Endodermal cell (in vitro differentiated cells): ENCODE measurements at regions not wholly inside any gene's neighbourhood (a gene's known extent, or its start where the extent isn't known, plus 50 kb on each side); places are given as distances from the start of the nearest gene placed in this dataset.

Source experiments
- DNase-seq: peaks from one replicate; pipeline ENCODE4 v3.0.0-alpha.2; 2017
- H3K27ac ChIP-seq: 2 replicates; pipeline ENCODE4 v1.5.1; 2013; ENCODE audit warnings: mild to moderate bottlenecking, low read depth, low read length, moderate library complexity
- H3K27me3 ChIP-seq: 2 replicates; pipeline ENCODE4 v1.6.1; 2013; ENCODE audit warnings: mild to moderate bottlenecking, low read length, moderate library complexity; ENCODE audit not compliant: insufficient read depth, control insufficient read depth, poor library complexity, severe bottlenecking
- H3K36me3 ChIP-seq: 2 replicates; pipeline ENCODE4 v1.7.0; 2013; ENCODE audit warnings: mild to moderate bottlenecking, low read length, moderate library complexity; ENCODE audit not compliant: control insufficient read depth, insufficient read depth
- H3K4me1 ChIP-seq: one replicate; pipeline ENCODE4 v1.7.0; 2013; ENCODE audit warnings: low read length; ENCODE audit not compliant: control insufficient read depth, insufficient read depth
- H3K4me3 ChIP-seq: 2 replicates; pipeline ENCODE4 v1.5.1; 2013; ENCODE audit warnings: mild to moderate bottlenecking, low read length, moderate library complexity
- H3K9ac ChIP-seq: 2 replicates; pipeline ENCODE4 v1.6.1; 2013; ENCODE audit warnings: mild to moderate bottlenecking, low read length, moderate library complexity; ENCODE audit not compliant: poor library complexity, severe bottlenecking; ENCODE audit errors: extremely low read depth
- H3K9me3 ChIP-seq: 2 replicates; pipeline ENCODE4 v1.6.1; 2013; ENCODE audit warnings: mild to moderate bottlenecking, low read length, moderate library complexity; ENCODE audit not compliant: control insufficient read depth
- H3K27ac Mint-ChIP-seq: 2 replicates; pipeline ENCODE4 v1.8.0; 2020; ENCODE audit warnings: mixed read lengths
- H3K27me3 Mint-ChIP-seq: 2 replicates; pipeline ENCODE4 v1.8.0; 2021; ENCODE audit warnings: mild to moderate bottlenecking, mixed read lengths; ENCODE audit not compliant: insufficient read depth
- H3K36me3 Mint-ChIP-seq: 2 replicates; pipeline ENCODE4 v1.8.0; 2020; ENCODE audit warnings: low read depth, mixed read lengths
- H3K4me1 Mint-ChIP-seq: 2 replicates; pipeline ENCODE4 v1.8.0; 2020; ENCODE audit warnings: mixed read lengths
- H3K4me3 Mint-ChIP-seq: 2 replicates; pipeline ENCODE4 v1.8.0; 2020; ENCODE audit warnings: mild to moderate bottlenecking, moderate library complexity, mixed read lengths
- H3K9me3 Mint-ChIP-seq: 2 replicates; pipeline ENCODE4 v1.8.0; 2020; ENCODE audit warnings: mild to moderate bottlenecking, mixed read lengths
- WGBS, 2 experiments: methylation state at CpG; one replicate each; pipeline versions ENCODE4 v1.1.5 to v1.1.7; 2013; ENCODE audit warnings: missing lambda C conversion rate in 2 of 2, mixed read lengths in 1 of 2; ENCODE audit not compliant: insufficient coverage in 1 of 2, insufficient read length in 1 of 2; 5-methylcytosine and 5-hydroxymethylcytosine counted together
- TF ChIP-seq, protein P1 (sequence below): fragments of 200-600 bp; sonication (generic); conservative IDR thresholded peaks from 2 replicates; pipeline ENCODE4 v1.5.0; 2021; ENCODE audit warnings: antibody characterized with exemption, mild to moderate bottlenecking

DNA sequence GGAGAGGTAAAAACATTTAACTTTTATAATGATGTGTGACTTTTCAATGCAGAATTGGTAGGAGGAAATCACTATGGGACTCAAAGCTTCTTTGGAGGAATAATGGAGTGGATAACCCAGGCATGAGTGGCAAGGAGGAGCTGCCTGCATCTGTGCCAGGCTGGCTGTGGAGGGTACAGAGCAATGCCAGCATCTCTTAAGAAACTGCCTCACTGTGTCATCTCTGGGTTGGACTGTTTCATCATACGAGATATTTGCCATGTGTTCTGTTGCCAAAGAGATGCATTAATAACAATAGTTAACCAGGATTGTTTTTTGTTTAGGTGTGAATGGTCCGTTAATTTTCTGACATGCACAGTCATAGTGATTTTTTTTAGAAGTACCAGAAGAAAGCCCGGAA lies 183.7 kb upstream of the NTF3 start:
- Mint-ChIP-seq H3K27me3 (no peaks in the 10 kb centered on the region), H3K9me3 (no peaks in the 10 kb centered on the region), H3K4me1 (peaks cover 56% of the 10 kb centered on the region), H3K36me3 (no peaks in the 10 kb centered on the region), H3K4me3 (no peak overlapping the region), H3K27ac (no peak overlapping the region)
- Histone ChIP-seq H3K9me3 (no peaks in the 10 kb centered on the region), H3K36me3 (no peaks in the 10 kb centered on the region), H3K4me1 (peaks cover 19% of the 10 kb centered on the region), H3K4me3 (no peak overlapping the region), H3K9ac (no peak overlapping the region), H3K27me3 (no peaks in the 10 kb centered on the region), H3K27ac (no peak overlapping the region)
- no peak for DNase-seq
- TF ChIP-seq, protein P1, sequence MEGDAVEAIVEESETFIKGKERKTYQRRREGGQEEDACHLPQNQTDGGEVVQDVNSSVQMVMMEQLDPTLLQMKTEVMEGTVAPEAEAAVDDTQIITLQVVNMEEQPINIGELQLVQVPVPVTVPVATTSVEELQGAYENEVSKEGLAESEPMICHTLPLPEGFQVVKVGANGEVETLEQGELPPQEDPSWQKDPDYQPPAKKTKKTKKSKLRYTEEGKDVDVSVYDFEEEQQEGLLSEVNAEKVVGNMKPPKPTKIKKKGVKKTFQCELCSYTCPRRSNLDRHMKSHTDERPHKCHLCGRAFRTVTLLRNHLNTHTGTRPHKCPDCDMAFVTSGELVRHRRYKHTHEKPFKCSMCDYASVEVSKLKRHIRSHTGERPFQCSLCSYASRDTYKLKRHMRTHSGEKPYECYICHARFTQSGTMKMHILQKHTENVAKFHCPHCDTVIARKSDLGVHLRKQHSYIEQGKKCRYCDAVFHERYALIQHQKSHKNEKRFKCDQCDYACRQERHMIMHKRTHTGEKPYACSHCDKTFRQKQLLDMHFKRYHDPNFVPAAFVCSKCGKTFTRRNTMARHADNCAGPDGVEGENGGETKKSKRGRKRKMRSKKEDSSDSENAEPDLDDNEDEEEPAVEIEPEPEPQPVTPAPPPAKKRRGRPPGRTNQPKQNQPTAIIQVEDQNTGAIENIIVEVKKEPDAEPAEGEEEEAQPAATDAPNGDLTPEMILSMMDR = no peak
- 87 to 92% methylated on average over 2 to 3 of the region's 3 CpGs for WGBS, 2 experiments

DNA sequence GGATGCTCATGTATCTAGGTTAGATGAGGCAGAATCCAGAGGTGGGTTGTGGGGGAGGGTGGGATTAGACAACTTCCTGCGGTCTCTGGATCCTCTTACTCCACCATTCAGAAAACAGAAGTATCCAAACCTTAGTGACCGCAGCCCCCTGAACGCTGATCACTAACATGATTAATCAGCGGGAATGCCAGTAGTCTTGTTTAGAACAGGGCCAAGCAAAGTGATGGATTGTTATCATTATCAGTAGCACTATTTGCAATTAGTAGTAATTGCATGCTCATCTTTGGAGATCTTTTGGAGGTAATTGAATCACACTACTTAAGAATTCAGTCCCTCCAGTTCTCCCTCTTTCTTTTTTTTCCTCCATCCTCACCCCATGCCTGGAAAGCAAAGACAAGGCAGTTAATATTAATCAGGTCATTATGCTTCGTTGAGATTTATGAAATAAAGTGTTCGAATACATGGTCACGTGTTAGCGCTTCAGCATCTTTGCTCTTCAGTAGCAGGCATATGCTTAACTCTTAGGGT lies 182.8 kb upstream of the NTF3 start:
- no peak overlapping the region for H3K27ac Mint-ChIP-seq
- peaks cover 48% of the 10 kb centered on the region for H3K4me1 Mint-ChIP-seq
- H3K4me3 Mint-ChIP-seq = no peak overlapping the region
- Histone ChIP-seq H3K27ac (no peak overlapping the region), H3K9ac (no peak overlapping the region), H3K9me3 (no peaks in the 10 kb centered on the region), H3K27me3 (no peaks in the 10 kb centered on the region), H3K4me3 (no peak overlapping the region), H3K36me3 (no peaks in the 10 kb centered on the region), H3K4me1 (peaks cover 19% of the 10 kb centered on the region)
- H3K9me3 Mint-ChIP-seq = no peaks in the 10 kb centered on the region
- H3K27me3 Mint-ChIP-seq = no peaks in the 10 kb centered on the region
- TF ChIP-seq, protein P1 = no peak
- 76 to 79% methylated on average over 5 to 8 of the region's 8 CpGs for WGBS, 2 experiments
- DNase-seq = no peak
- no peaks in the 10 kb centered on the region for H3K36me3 Mint-ChIP-seq

DNA sequence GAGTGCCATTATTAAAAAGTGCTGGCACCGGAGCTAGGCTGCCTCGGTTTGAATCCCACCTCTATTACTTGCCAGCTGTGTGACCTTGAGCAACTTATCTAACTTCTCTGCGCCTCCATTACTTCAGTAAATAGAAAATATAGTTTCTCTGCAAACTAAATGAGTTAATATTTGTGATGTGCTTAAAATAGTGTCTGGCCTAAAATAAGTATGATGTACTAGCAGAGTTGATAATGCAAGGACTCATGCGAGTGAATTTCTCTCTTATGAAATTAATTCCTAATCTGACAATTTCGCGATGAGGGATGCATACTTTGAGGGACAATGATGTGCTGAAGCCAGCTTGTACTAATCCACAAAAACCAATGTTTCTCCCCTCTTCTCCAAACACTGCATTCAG lies 180.8 kb upstream of the NTF3 start:
- Mint-ChIP-seq H3K36me3 (no peaks in the 10 kb centered on the region), H3K9me3 (no peaks in the 10 kb centered on the region), H3K27ac (no peak overlapping the region), H3K4me3 (no peak overlapping the region), H3K4me1 (peaks cover 33% of the 10 kb centered on the region), H3K27me3 (no peaks in the 10 kb centered on the region)
- Histone ChIP-seq H3K27ac (no peak overlapping the region), H3K9ac (no peak overlapping the region), H3K27me3 (no peaks in the 10 kb centered on the region), H3K4me1 (peaks cover 7% of the 10 kb centered on the region), H3K9me3 (no peaks in the 10 kb centered on the region), H3K36me3 (no peaks in the 10 kb centered on the region), H3K4me3 (no peak overlapping the region)
- 98% methylated on average over 4 to 5 of the region's 6 CpGs for WGBS, 2 experiments
- TF ChIP-seq, protein P1 = no peak
- no peak for DNase-seq
